ENCODE measurements at regions not wholly inside any gene's neighbourhood (a gene's known extent, or its start where the extent isn't known, plus 50 kb on each side); places are given as distances from the start of the nearest gene placed in this dataset.
A peak's percentile ranks its signal among the peaks of the same experiment; 100 is the strongest.

DNA sequence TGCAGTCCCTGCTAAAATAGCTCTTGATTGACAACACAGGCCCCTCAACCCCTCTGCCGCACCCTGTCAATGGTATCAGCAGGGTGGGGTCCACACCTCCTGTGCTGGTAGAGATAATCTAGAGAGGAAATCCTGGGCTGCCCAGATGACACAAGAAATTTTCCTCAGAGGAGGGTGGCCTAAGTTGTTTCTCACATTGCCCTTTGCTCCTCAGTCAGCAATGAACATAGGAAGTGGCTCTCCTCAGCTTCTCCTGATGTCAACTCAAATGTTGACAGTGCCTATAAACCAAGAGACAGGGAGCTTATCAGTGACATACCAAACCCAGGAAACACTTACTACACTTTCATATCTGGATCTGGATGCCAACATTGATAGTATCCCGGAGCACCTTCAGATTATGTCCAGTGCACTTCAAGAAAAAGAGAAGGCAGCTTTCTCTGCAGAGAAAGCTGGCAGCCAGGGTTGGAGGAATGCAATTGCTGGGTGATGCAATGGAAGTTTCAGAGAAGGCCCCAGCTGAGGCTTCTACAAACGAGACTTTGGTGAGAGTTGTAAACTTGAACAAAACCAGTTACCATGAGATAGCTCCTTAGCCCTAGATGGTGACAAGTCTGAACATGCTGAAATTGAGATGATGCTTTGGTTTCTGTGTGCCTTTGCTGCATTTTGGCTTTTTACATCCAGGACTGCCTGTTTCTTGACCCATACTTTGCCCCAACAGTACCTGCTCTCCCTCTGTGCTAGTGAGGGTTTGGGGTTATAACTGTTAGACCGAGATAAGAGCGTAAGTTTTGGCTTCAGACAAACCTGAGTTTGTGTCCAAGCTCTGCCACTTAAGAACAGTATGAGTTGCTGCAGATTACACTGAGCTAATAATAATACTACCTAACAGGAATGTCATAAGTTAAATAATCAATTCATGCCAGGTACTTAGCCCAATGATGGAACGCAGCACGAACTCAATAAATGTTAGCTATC lies 183.5 kb downstream of the NUAK1 start:
- Histone ChIP-seq H3K4me1 (peaks cover 48% of the 10 kb centered on the region), H3K9me3 (replicated peaks) (no peaks in the 10 kb centered on the region), H3K36me3 (no peaks in the 10 kb centered on the region), H3K27me3 (ENCODE audit: low read depth) (no peaks in the 10 kb centered on the region), H3K27ac (replicated peaks) (peak overlapping the region; percentile 65), H3K4me3 (no peak overlapping the region)
- intact Hi-C loops (cut with micrococcal nuclease), result no loop called here
- TF ChIP-seq, protein P1, sequence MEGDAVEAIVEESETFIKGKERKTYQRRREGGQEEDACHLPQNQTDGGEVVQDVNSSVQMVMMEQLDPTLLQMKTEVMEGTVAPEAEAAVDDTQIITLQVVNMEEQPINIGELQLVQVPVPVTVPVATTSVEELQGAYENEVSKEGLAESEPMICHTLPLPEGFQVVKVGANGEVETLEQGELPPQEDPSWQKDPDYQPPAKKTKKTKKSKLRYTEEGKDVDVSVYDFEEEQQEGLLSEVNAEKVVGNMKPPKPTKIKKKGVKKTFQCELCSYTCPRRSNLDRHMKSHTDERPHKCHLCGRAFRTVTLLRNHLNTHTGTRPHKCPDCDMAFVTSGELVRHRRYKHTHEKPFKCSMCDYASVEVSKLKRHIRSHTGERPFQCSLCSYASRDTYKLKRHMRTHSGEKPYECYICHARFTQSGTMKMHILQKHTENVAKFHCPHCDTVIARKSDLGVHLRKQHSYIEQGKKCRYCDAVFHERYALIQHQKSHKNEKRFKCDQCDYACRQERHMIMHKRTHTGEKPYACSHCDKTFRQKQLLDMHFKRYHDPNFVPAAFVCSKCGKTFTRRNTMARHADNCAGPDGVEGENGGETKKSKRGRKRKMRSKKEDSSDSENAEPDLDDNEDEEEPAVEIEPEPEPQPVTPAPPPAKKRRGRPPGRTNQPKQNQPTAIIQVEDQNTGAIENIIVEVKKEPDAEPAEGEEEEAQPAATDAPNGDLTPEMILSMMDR (IDR thresholded peaks at IDR 0.05; ENCODE audit: borderline replicate concordance), result no peak
- no peak for DNase-seq

DNA sequence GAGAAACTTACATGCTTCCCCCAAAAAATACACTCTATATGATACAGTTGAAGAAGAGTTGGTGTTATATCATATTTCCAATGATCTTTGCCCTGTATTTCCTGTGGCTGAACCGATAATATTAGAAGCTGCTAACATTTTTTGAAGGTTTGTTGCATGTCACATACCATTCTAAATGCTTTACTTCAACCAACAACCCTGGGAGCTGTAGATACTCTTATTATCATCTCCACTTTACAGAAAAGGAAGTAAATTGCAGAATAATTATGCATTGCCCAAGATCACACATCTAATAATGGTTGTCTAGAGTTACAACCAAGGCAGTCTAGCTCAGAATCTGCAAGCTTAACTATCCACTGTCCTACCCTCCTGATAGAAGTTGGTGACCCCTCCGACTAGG lies 182.8 kb downstream of the NUAK1 start:
- no peaks in the 10 kb centered on the region for H3K27me3 ChIP-seq (ENCODE audit: low read depth)
- H3K27ac ChIP-seq (replicated peaks), result peak overlapping the region; percentile 65
- H3K4me3 ChIP-seq, result no peak overlapping the region
- H3K9me3 ChIP-seq (replicated peaks), result no peaks in the 10 kb centered on the region
- intact Hi-C loops (cut with micrococcal nuclease), result no loop called here
- H3K4me1 ChIP-seq, result peaks cover 56% of the 10 kb centered on the region
- DNase-seq, result no peak
- TF ChIP-seq, protein P1 (IDR thresholded peaks at IDR 0.05; ENCODE audit: borderline replicate concordance), result no peak
- no peaks in the 10 kb centered on the region for H3K36me3 ChIP-seq

DNA sequence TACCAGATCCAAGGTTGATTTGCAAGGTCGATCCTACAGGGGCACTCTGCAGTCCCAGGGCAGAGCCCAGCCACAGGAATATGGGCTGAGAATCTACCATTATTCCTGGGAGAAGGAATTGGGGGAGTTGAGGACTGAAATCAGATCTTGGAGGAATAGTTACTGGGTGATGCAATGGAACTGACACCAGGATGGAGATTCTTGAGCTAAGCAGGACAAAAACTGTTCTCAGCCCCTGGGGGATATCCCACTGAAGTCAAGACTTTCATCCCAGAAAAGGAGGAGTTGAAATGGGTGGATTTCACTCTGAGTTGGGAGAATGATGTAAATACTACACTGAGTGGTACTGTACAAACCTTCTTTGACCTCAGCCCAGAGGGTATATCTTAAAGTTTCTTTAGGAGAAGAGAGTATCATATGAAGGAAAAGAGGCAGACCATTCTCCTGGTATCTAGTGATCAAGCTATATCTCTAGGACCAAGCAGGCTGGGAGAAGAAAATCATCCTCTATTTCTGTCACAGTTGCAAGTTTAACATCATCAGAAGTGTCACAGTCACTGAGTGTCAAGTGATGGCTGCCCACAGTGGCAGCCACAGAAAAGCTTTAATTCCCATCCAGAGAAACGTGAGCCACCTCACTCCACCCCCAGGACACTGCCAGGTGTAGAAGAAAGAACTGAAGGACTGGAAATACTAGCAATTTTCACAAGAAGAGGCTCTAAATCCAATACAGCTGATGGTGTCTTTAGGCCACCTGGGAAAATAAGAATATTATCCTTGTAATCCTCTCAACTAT lies 181.9 kb downstream of the NUAK1 start:
- Histone ChIP-seq H3K27ac (replicated peaks) (peak overlapping the region; percentile 65), H3K4me3 (no peak overlapping the region), H3K27me3 (ENCODE audit: low read depth) (no peaks in the 10 kb centered on the region), H3K9me3 (replicated peaks) (no peaks in the 10 kb centered on the region), H3K36me3 (no peaks in the 10 kb centered on the region), H3K4me1 (peaks cover 57% of the 10 kb centered on the region)
- no peak for DNase-seq
- intact Hi-C loops (cut with micrococcal nuclease), result no loop called here
- TF ChIP-seq, protein P1 (IDR thresholded peaks at IDR 0.05; ENCODE audit: borderline replicate concordance), result no peak

DNA sequence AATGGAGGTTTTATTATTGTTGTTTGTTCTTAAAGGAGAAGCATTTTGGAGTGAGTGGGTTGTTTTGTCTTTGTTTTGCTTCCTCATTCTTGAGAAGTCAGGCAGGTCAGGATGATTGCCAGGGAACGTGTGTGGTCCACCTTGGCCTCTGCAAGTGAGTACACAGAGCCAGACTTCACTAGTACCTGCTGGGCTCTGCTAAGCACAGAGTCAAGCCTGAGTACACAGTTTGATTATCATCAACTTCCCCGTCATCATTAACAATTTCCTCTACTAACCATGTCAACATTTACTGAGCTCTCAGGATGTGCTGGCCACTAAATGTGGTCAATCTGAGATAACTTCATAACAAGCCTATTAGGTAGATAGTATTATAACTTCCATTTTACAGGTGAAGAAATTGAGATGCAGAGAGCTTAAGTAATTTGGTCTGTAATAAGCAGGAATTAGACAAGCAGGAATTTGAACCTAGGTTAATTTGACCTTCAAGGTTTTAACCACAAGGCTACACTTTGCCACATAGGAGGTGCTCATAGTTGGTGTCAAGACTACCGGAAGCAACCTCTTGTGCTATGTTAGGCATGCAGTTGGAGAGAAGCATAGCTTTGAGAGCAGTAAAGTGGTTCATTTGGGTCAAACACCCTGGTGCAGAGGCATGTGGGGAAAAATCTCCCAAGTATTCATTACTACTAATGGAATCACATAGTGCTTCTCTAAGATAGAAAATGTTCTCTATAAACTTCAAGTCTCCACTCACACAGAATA lies 178.3 kb downstream of the NUAK1 start:
- intact Hi-C loops (cut with micrococcal nuclease), result no loop called here
- H3K27ac ChIP-seq (replicated peaks), result peak overlapping the region; percentile 28

More for the DNA sequence above, 178.3 kb downstream of the NUAK1 start:
- Histone ChIP-seq H3K4me1 (peaks cover 43% of the 10 kb centered on the region), H3K36me3 (no peaks in the 10 kb centered on the region), H3K9me3 (replicated peaks) (no peaks in the 10 kb centered on the region), H3K4me3 (no peak overlapping the region), H3K27me3 (ENCODE audit: low read depth) (no peaks in the 10 kb centered on the region)
- TF ChIP-seq, protein P1 (IDR thresholded peaks at IDR 0.05; ENCODE audit: borderline replicate concordance), result no peak
- DNase-seq, result no peak
